GM23248 (cell line): ENCODE measurements at regions not wholly inside any gene's neighbourhood (a gene's known extent, or its start where the extent isn't known, plus 50 kb on each side); places are given as distances from the start of the nearest gene placed in this dataset.

ENCODE experiments used
- DNase-seq: peaks from one replicate; pipeline ENCODE4 v3.0.0-alpha.2; 2015
- H2AFZ ChIP-seq: fragments of 200-600 bp; sonication (generic); 2 replicates; pipeline ENCODE4 v1.6.1; 2016; ENCODE audit warnings: antibody characterized with exemption
- H3F3A ChIP-seq: fragments of 200-600 bp; sonication (generic); 2 replicates; pipeline ENCODE4 v1.6.1; 2016; ENCODE audit warnings: mild to moderate bottlenecking, antibody characterized with exemption, mixed run types; ENCODE audit not compliant: insufficient read depth
- H3K27ac ChIP-seq: fragments of 200-600 bp; sonication (generic); 2 replicates; pipeline ENCODE4 v1.5.1; 2016; ENCODE audit warnings: mild to moderate bottlenecking
- H3K27me3 ChIP-seq: fragments of 200-600 bp; sonication (generic); replicated peaks from 2 replicates; pipeline ENCODE4 v1.6.1; 2016; ENCODE audit warnings: mild to moderate bottlenecking; ENCODE audit not compliant: insufficient read depth
- H3K36me3 ChIP-seq: fragments of 200-600 bp; sonication (generic); 2 replicates; pipeline ENCODE4 v1.6.1; 2016; ENCODE audit warnings: low read depth, mild to moderate bottlenecking
- H3K4me1 ChIP-seq: fragments of 200-600 bp; sonication (generic); 2 replicates; pipeline ENCODE4 v1.6.1; 2016; ENCODE audit warnings: mild to moderate bottlenecking; ENCODE audit not compliant: insufficient read depth
- H3K4me2 ChIP-seq: fragments of 200-600 bp; sonication (generic); one replicate; pipeline ENCODE4 v1.6.1; 2016; ENCODE audit warnings: mild to moderate bottlenecking; ENCODE audit not compliant: unreplicated experiment
- H3K4me3 ChIP-seq: fragments of 200-600 bp; sonication (generic); 2 replicates; pipeline ENCODE4 v1.5.1; 2016; ENCODE audit warnings: mild to moderate bottlenecking
- H3K79me2 ChIP-seq: fragments of 200-600 bp; sonication (generic); 2 replicates; pipeline ENCODE4 v1.6.1; 2016; ENCODE audit warnings: mild to moderate bottlenecking; ENCODE audit not compliant: insufficient read depth
- H3K9ac ChIP-seq: fragments of 200-600 bp; sonication (generic); 2 replicates; pipeline ENCODE4 v1.6.1; 2016; ENCODE audit warnings: mild to moderate bottlenecking
- H3K9me2 ChIP-seq: fragments of 200-600 bp; sonication (generic); 2 replicates; pipeline ENCODE4 v1.6.1; 2016; ENCODE audit warnings: mixed run types, mild to moderate bottlenecking, moderate library complexity; ENCODE audit not compliant: insufficient read depth
- H3K9me3 ChIP-seq: fragments of 200-600 bp; sonication (generic); one replicate; pipeline ENCODE4 v1.6.1; 2017; ENCODE audit warnings: low read depth
- H4K20me1 ChIP-seq: fragments of 200-600 bp; sonication (generic); 2 replicates; pipeline ENCODE4 v1.6.0; 2016; ENCODE audit not compliant: insufficient read depth
- EZH2 ChIP-seq: fragments of 200-600 bp; sonication (generic); IDR thresholded peaks from 2 replicates; pipeline ENCODE4 v1.6.1; 2018; ENCODE audit warnings: antibody characterized with exemption, mild to moderate bottlenecking; ENCODE audit not compliant: insufficient read depth, poor library complexity, severe bottlenecking
- EZH2phosphoT487 ChIP-seq: fragments of 200-600 bp; sonication (generic); IDR thresholded peaks from 2 replicates; pipeline ENCODE4 v1.6.1; 2018; ENCODE audit warnings: antibody characterized with exemption, moderate library complexity, mild to moderate bottlenecking, low read depth; ENCODE audit not compliant: insufficient read depth
- WGBS, 2 experiments: methylation state at CpG; one replicate each; pipeline ENCODE4 v1.1.6; 2015 to 2017; ENCODE audit warnings: low lambda C conversion rate in 2 of 2, low coverage in 1 of 2; ENCODE audit errors: missing lambda C conversion rate in 2 of 2; 5-methylcytosine and 5-hydroxymethylcytosine counted together
- in situ Hi-C: fragments of 300-500 bp; cut with MboI; formaldehyde crosslinking; loops from 2 replicates; pipeline ENCODE4 v1.15.0; 2020

GRCh38 chr5:58016358-58016757 lies 443.5 kb downstream of the PLK2 start:
- no peak overlapping the region for H3K9ac ChIP-seq
- no peaks in the 10 kb centered on the region for H3K36me3 ChIP-seq
- H3K4me1 ChIP-seq, result no peaks in the 10 kb centered on the region
- no peaks in the 10 kb centered on the region for H3K9me2 ChIP-seq
- H3K9me3 ChIP-seq, result no peaks in the 10 kb centered on the region
- no peak overlapping the region for H2AFZ ChIP-seq
- DNase-seq, result peak; percentile 46
- H3K27ac ChIP-seq, result no peak overlapping the region
- no peak for TF ChIP-seq EZH2phosphoT487
- TF ChIP-seq EZH2, result no peak
- no peaks in the 10 kb centered on the region for H3K27me3 ChIP-seq
- 65 to 66% methylated on average over 6 of the region's 6 CpGs for WGBS, 2 experiments
- H3K79me2 ChIP-seq, result no peaks in the 10 kb centered on the region
- no peaks in the 10 kb centered on the region for H4K20me1 ChIP-seq
- in situ Hi-C loops, result no loop called here
- H3K4me3 ChIP-seq, result no peak overlapping the region
- no peak overlapping the region for H3K4me2 ChIP-seq
- H3F3A ChIP-seq, result no peaks in the 10 kb centered on the region

GRCh38 chr5:58015175-58015574 lies 444.7 kb downstream of the PLK2 start:
- H3K27ac ChIP-seq, result no peak overlapping the region
- H3K9me2 ChIP-seq, result no peaks in the 10 kb centered on the region
- WGBS, 2 experiments, result 74% methylated on average over 3 of the region's 3 CpGs
- no peak for DNase-seq
- no peak overlapping the region for H3K4me3 ChIP-seq
- no peak overlapping the region for H2AFZ ChIP-seq
- H4K20me1 ChIP-seq, result no peaks in the 10 kb centered on the region
- no peaks in the 10 kb centered on the region for H3K4me1 ChIP-seq
- no peaks in the 10 kb centered on the region for H3K27me3 ChIP-seq
- no peak overlapping the region for H3K4me2 ChIP-seq
- H3K9ac ChIP-seq, result no peak overlapping the region
- no peaks in the 10 kb centered on the region for H3F3A ChIP-seq
- in situ Hi-C loops, result no loop called here
- TF ChIP-seq EZH2phosphoT487 (no peak), EZH2 (no peak)
- H3K79me2 ChIP-seq, result no peaks in the 10 kb centered on the region
- no peaks in the 10 kb centered on the region for H3K36me3 ChIP-seq
- H3K9me3 ChIP-seq, result no peaks in the 10 kb centered on the region

GRCh38 chr5:58013542-58014258 lies 446.2 kb downstream of the PLK2 start:
- Histone ChIP-seq H3F3A (no peaks in the 10 kb centered on the region), H3K27me3 (no peaks in the 10 kb centered on the region), H3K79me2 (no peaks in the 10 kb centered on the region), H3K9me3 (no peaks in the 10 kb centered on the region), H3K9me2 (no peaks in the 10 kb centered on the region), H3K36me3 (no peaks in the 10 kb centered on the region), H3K4me2 (no peak overlapping the region), H3K27ac (no peak overlapping the region), H3K4me3 (no peak overlapping the region), H3K4me1 (no peaks in the 10 kb centered on the region), H4K20me1 (no peaks in the 10 kb centered on the region), H2AFZ (no peak overlapping the region), H3K9ac (no peak overlapping the region)
- in situ Hi-C loops, result no loop called here
- TF ChIP-seq EZH2 (no peak), EZH2phosphoT487 (no peak)
- DNase-seq, result no peak
- 74 to 82% methylated on average over 9 of the region's 9 CpGs for WGBS, 2 experiments

- in situ Hi-C loops, result no loop called here
- WGBS, 2 experiments, result 64 to 74% methylated on average over 3 of the region's 3 CpGs
- no peaks in the 10 kb centered on the region for H3K4me1 ChIP-seq
- no peaks in the 10 kb centered on the region for H3K36me3 ChIP-seq
- no peaks in the 10 kb centered on the region for H4K20me1 ChIP-seq
- H3K4me3 ChIP-seq, result no peak overlapping the region
- H3K9me2 ChIP-seq, result no peaks in the 10 kb centered on the region
- no peaks in the 10 kb centered on the region for H3F3A ChIP-seq
- no peak for TF ChIP-seq EZH2
- TF ChIP-seq EZH2phosphoT487, result no peak
- DNase-seq, result no peak
- no peak overlapping the region for H3K4me2 ChIP-seq
- H3K27ac ChIP-seq, result no peak overlapping the region
- no peak overlapping the region for H3K9ac ChIP-seq
- H3K79me2 ChIP-seq, result no peaks in the 10 kb centered on the region
- H2AFZ ChIP-seq, result no peak overlapping the region
- no peaks in the 10 kb centered on the region for H3K27me3 ChIP-seq
- H3K9me3 ChIP-seq, result no peaks in the 10 kb centered on the region
Measured at GRCh38 chr5:58012801-58013315, 447.0 kb downstream of the PLK2 start.

DNA sequence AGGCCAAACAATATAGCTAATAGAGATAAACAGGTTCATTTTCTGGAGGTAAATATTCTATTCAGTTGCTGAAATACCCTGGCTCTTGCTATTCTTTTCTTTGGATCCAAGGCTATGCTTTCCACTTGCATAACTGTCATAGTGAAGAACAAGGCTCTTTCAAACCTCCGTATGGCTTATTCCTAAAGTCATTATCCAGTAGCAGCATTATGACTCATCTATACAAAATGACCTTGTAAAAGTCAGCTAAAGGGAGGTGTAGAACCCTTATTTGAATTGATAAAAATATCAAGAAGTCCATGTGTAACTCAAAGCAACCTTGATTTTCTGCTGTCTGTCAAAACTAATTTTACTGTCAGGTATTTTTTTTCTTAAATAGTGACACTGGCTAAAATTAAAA lies 447.8 kb downstream of the PLK2 start:
- WGBS, 2 experiments, result 44 to 45% methylated on average over 1 of the region's 1 CpG
- in situ Hi-C loops, result no loop called here
- peak; percentile 4 for DNase-seq

More for the DNA sequence above, 447.8 kb downstream of the PLK2 start:
- Histone ChIP-seq H3K36me3 (no peaks in the 10 kb centered on the region), H3K27ac (no peak overlapping the region), H4K20me1 (no peaks in the 10 kb centered on the region), H2AFZ (no peak overlapping the region), H3K9ac (no peak overlapping the region), H3K4me3 (no peak overlapping the region), H3K9me3 (no peaks in the 10 kb centered on the region), H3K4me2 (no peak overlapping the region), H3K27me3 (no peaks in the 10 kb centered on the region), H3K9me2 (no peaks in the 10 kb centered on the region), H3K79me2 (no peaks in the 10 kb centered on the region), H3K4me1 (no peaks in the 10 kb centered on the region), H3F3A (no peaks in the 10 kb centered on the region)
- no peak for TF ChIP-seq EZH2
- TF ChIP-seq EZH2phosphoT487, result no peak
